Stimulated activated CD8-positive, alpha-beta memory T cell treated with anti-CD3 and anti-CD28 coated beads, Interleukin-4, amount 100 ng/mL, for 48 hours (primary cell): ENCODE measurements at regions not wholly inside any gene's neighbourhood (a gene's known extent, or its start where the extent isn't known, plus 50 kb on each side); places are given as distances from the start of the nearest gene placed in this dataset.

Source experiments
- DNase-seq: peaks from one replicate; pipeline ENCODE4 v3.0.0-alpha.2; 2020

DNA sequence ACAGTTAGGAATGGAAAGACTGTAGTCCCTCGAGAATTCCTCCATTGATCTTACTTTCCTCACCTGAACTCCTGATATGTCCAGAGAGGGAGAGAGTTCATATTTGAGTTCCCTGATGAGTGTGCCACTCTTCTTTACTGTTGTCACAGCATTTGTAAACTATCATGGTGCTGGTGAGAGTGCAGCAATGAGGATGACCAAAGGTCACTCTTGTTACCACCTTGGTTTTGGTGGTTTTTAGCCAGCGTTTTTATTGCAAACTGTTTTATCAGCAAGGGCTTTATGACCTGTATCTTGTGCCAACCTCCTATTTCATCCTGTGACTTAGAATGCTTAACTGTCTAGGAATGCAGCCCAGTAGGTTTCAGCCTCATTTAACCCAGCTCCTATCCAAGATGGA lies 1062.5 kb downstream of the BCL11A start:
- DNase-seq: no peak

GRCh38 chr2:59490192-59490591 lies 1063.3 kb downstream of the BCL11A start:
- no peak for DNase-seq

DNA sequence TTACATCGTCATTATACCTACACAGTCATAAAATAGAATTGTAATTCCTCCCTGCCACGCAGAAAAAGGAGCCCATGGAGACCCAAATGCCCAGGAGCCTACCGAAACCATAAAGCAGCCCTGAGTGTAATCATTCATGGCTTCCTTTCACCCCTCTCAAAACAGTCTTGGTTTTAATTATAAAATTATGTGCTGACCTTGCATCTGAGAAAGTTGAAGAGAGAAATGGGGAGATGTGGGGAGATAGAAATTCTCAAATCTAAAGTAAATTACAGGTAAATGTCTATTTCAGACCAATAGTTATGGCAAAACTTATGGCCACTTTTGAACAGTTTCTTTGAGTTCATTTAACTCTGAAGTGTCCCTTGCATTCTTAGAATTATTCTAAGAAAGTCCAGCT lies 1068.8 kb downstream of the BCL11A start:
- DNase-seq: no peak

- no peak for DNase-seq
These were observed 1090.0 kb downstream of the BCL11A start for GRCh38 chr2:59463426-59463825.

DNA sequence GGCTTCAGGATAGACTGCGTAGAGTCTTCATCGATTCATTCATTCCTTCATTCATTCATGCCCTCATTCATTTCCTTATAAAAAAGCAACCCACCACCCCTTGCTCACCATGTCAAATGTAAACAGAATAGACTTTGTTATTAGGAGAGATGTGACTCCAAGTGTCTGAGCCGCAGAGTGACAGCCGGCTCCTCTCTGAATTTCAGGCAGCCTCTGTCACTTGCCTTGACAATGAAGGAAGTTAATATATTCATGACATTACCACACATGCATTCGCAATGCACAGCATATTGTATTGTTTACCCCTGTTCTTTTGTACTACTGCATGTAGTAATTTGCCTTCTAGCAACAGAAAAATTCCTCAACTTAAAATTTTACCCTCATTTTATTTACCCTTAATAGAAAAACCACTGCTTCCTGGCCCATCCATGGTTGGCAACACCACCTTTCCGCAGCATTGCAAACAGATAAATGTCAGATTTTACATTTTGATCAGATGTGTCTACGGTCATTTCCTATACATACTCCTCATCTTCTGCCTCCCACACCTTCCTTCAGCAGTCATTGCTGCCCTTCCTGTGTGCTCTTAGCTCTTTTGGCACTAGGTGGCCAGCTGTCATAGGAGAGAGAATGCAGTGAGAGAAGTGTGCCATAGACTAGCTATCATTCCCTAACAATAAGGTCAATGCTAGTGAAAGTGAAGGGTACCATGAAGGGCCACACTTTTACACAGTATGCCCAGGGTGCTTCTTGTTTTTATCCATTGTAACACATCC lies 1090.8 kb downstream of the BCL11A start:
- no peak for DNase-seq

DNA sequence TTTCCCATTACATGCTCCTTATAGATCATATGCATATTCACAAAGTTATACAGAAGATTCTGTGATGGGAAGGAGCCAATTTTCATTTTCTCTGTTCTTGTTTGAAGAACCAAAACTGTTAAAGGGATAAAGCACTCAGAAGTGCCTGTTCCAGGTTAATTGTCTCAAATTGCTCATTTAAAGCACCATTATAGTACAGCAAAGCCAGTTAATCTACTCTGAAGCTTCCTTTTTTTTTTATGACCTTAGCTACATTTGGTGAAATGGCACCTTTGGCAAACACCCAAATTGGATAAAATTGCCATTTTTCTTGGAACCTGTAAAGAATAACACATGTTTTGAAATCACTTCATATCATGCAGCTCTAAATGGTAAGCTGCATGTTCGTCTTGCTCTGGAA lies 1092.3 kb downstream of the BCL11A start:
- no peak for DNase-seq

DNA sequence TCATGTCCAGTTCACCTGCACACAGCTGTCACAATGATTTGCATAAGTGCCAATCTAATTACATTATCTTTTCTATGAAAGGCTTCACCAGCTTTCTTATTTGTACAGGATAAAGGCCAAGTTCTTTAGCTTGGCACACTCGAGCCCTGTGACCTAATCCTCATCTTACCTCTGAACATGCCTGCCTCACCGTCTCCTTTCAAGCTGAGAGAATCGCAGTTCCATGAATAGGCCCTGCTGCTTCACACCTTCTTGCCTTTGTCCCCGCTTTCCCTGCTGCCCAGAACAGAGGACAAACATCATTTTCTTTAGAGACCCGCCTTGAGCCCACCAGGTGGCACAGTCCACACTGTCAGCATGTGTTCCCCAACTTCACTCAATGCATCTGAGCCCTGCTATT lies 1094.7 kb downstream of the BCL11A start:
- no peak for DNase-seq

DNA sequence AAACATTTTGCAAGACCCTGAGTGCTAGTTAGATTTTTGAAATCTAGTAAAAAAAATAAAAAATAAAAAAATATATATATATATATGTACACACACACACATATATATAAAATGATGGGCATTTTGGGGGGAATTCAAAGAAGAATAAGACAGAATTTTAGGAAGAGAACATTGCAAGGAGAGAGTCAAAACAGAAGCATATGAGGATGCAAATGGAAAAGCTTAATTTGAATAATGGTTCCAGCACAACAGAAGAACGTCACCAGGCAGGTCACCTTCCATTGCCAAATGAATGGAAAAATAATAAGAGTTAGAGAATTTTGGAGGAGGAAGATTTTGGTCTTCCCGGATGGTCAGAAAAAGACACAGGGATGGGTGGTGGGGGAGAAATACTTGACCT lies 1097.2 kb downstream of the BCL11A start:
- DNase-seq: no peak

- no peak for DNase-seq
These were observed 1104.2 kb downstream of the BCL11A start for GRCh38 chr2:59449274-59449673.

DNA sequence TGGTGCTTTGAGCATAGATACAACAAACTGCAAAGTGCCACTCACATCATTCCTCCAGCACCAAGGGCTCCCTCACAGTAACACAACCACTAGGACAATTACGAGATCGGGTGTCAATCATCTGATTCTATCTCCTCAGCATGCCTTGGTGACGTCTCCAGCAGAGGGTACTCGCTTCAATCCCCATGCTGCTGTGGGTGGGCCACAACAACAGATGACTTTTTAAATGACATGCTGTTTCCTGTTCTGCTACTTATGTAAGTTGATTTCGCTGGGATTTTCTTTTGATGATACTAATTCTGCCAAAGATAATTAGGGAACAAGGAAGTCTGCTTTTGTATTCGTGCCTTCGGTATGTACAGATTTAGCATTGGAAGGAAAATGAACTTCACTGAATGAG lies 1113.0 kb downstream of the BCL11A start:
- no peak for DNase-seq

GRCh38 chr2:59435635-59436034 lies 1117.8 kb downstream of the BCL11A start:
- no peak for DNase-seq

GRCh38 chr2:59428940-59429339 lies 1124.5 kb downstream of the BCL11A start:
- no peak for DNase-seq

DNA sequence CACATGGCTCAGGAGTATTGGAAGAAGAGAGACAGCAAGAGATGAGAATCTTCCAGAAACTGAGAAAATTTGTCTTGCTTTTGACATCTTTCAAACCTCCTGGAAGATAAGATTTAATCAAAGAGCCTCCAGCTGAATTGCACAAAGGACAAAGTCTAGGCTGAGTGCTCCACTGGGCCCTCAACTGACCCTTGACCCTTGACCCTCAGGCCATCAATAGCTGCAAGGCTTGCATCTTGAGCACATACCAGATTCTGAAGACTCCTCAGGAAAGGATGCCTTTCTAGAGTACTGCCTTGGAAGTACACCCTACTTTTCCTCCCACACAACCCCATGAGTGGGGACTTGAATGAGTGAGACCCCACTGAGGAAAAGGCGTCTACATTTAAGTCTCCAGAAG lies 1125.5 kb downstream of the BCL11A start:
- no peak for DNase-seq

DNA sequence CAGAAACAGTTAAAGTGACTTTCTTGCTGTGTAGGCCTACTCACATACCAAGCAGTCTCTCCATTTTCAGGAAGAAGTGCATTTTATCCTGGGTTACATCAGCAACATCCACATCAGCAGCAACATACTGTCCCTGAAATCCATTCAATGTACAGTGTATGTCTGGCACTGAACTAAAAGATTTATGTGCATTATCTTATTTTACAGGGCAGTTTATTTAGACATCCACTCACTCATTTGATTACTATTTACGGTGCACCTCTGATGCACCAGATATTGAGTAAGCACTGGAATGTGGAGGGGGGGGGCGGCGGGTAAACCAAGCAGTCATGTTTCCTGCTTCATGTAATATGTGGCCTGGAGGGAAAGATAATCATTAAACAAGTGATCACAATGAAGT lies 1128.2 kb downstream of the BCL11A start:
- DNase-seq: no peak

GRCh38 chr2:59413751-59414570 lies 1139.5 kb downstream of the BCL11A start:
- DNase-seq: no peak

DNA sequence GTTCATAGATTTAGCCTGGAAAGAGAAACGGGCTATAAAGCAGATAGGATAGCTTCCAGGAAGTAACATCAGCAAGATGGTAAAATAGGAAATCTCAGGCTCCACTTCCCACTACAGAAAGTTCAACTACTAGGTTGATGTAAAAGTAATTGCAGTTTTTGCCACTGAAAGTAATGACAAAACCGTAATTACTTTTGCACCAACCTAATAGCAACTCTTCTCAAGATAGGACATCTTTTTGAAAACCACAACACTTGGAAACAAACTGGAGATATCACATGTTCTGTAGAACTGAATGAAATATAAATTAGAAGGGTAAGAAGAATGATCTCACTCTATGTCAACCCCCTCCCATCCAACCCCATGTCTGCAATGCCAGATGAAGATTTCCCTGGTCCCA lies 1154.3 kb downstream of the BCL11A start:
- no peak for DNase-seq

DNA sequence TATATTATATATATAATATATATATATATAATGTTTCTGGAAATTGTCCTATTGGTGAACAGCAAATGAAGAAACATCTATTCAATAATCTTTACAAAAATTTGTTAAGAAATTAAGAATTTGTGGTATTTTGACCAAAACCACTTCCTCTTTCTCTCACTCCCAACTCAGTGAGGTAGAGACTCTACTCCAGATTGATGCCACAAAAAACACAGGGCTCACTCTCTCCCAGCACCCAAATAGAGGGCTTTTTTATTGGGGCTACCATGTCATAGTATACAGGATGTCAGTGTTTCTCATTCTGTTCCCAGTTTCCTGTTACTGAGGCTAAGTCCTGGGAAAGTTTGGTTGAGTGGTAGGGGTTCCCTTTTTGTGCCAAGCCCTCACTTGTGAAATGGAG lies 1155.4 kb downstream of the BCL11A start:
- no peak for DNase-seq

- DNase-seq: no peak
These were observed 1154.0 kb upstream of the FANCL start for GRCh38 chr2:59395119-59395518.

GRCh38 chr2:59391896-59392295 lies 1150.8 kb upstream of the FANCL start:
- no peak for DNase-seq

- DNase-seq: no peak
These were observed 1149.5 kb upstream of the FANCL start for GRCh38 chr2:59390581-59390980.

- DNase-seq: no peak
These were observed 1148.1 kb upstream of the FANCL start for GRCh38 chr2:59389240-59389639.

DNA sequence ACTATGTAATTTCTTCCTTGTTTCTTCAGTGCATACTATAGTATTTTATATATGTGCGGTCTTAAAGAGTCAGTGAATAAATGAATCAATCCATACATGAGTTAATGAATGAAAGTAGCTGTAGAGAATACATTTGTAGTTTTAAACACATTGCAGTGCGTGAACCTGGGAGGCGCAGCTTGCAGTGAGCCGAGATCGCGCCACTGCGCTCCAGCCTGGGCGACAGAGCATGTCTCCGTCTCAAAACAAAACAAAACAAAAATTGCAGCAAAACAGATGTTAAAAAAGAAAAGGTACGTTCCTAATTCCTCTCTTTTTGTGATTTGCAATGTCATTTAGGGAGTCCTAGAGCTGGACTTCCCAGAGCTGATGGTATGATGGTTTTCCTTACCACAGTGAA lies 1144.8 kb upstream of the FANCL start:
- DNase-seq: no peak

- no peak for DNase-seq
These were observed 1142.3 kb upstream of the FANCL start for GRCh38 chr2:59383473-59383872.

DNA sequence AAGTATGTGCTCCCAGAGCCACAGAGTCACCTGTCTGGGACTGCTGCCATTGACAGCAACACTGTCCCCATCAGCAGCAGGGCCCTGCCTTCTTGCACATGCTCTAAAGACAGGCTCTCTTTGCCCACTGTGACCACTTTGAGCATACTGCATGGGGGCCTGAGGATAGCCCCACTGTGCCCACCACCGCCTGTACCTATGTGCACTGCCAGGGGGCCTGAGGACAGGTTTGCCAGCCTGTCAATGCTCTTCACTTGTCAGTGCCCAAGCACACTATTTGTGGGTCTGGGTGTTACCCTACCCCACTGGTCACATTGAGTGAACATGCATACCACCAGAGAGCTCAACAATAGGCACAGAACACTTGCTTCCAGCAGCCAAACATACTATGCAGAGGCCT lies 1137.0 kb upstream of the FANCL start:
- DNase-seq: no peak

DNA sequence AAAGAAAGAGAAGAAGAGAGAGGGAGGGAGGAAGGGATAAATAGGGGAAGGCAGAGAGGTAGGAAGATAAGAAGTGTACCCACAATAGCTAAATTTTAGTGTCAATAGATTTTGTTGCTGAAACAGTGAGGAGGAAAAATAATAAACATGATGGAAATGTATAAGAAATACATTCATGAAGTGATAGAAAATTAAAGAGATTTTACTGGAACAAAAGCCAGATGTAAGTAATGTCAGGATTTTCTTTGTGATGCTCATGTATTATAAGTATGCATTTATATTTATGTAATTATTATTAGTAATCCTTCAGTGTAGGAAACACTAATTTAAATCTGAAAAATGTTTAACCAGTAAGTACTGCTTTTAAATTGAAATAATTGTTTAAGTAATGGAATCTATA lies 1125.2 kb upstream of the FANCL start:
- DNase-seq: no peak
